Panc1 (cell line): ENCODE measurements at regions not wholly inside any gene's neighbourhood (a gene's known extent, or its start where the extent isn't known, plus 50 kb on each side); places are given as distances from the start of the nearest gene placed in this dataset.

ENCODE experiments used
- ATAC-seq: fragments of 200-7000 bp; cut with Tn5 transposase; 2 replicates; pipeline ENCODE4 v1.9.1; 2020; ENCODE audit warnings: mild to moderate bottlenecking, moderate library complexity
- BruUV-seq: library from RNA; stranded (reverse); fragments of 400-500 nt; replicated peaks from 2 replicates; lab custom pipeline; 2021; lab: Mats Ljungman, UMichigan
- CTCF ChIA-PET: fragments of 300-600 bp; sonication (Branson Sonifier 250); formaldehyde crosslinking; loops from one replicate; lab custom pipeline; 2022; ENCODE audit warnings: antibody characterized with exemption; lab: Charles Lee
- POLR2A ChIA-PET: fragments of 300-600 bp; sonication (Branson Sonifier 250); formaldehyde crosslinking; loops from one replicate; lab custom pipeline; 2022; ENCODE audit warnings: antibody characterized with exemption; lab: Charles Lee
- DNase-seq: peaks from one replicate; pipeline ENCODE4 v3.0.0-alpha.2; 2010; ENCODE audit warnings: low read depth, low spot score
- H3K27ac ChIP-seq: 2 replicates; pipeline ENCODE4 v1.5.1; 2011; ENCODE audit warnings: mild to moderate bottlenecking, low read length, inconsistent platforms
- H3K27me3 ChIP-seq: fragments of 200-500 bp; sonication (Bioruptor generic); 2 replicates; pipeline ENCODE4 v1.6.0; 2014; ENCODE audit warnings: low read length, inconsistent platforms; ENCODE audit not compliant: control insufficient read depth, insufficient read depth
- H3K36me3 ChIP-seq: fragments of 200-500 bp; sonication (Bioruptor generic); 2 replicates; pipeline ENCODE4 v1.5.1; 2014; ENCODE audit warnings: inconsistent platforms, mild to moderate bottlenecking, low read length, moderate library complexity; ENCODE audit not compliant: control insufficient read depth, insufficient read depth
- H3K4me1 ChIP-seq: 2 replicates; pipeline ENCODE4 v1.5.1; 2011; ENCODE audit warnings: inconsistent platforms, mild to moderate bottlenecking, low read length, moderate library complexity; ENCODE audit not compliant: control insufficient read depth, insufficient read depth
- H3K4me3 ChIP-seq, 2 experiments: 2 replicates each; pipeline ENCODE4 v1.5.1; 2011 to 2012; ENCODE audit warnings: low read depth in 2 of 2, low read length in 2 of 2, mild to moderate bottlenecking in 2 of 2, inconsistent platforms in 1 of 2, moderate library complexity in 1 of 2
- H3K9me3 ChIP-seq: fragments of 200-500 bp; sonication (Bioruptor generic); 2 replicates; pipeline ENCODE4 v1.5.1; 2014; ENCODE audit warnings: low read depth, mild to moderate bottlenecking, inconsistent platforms, low read length, moderate library complexity; ENCODE audit not compliant: control insufficient read depth, insufficient read depth
- CTCF ChIP-seq: fragments of 450-650 bp; IDR thresholded peaks from 2 replicates; pipeline ENCODE4 v1.5.1; 2017; ENCODE audit warnings: mild to moderate bottlenecking
- POLR2AphosphoS5 ChIP-seq: IDR thresholded peaks from 2 replicates; pipeline ENCODE4 v1.6.1; 2012; ENCODE audit warnings: mild to moderate bottlenecking, low read depth, low read length, moderate library complexity
- SIN3A ChIP-seq: IDR thresholded peaks from 2 replicates; pipeline ENCODE4 v1.6.1; 2012; ENCODE audit warnings: low read depth, mild to moderate bottlenecking, low read length, moderate library complexity, borderline replicate concordance; ENCODE audit not compliant: insufficient read depth
- TCF7L2 ChIP-seq: IDR thresholded peaks from 2 replicates; pipeline ENCODE4 v1.6.1; 2011; ENCODE audit warnings: mild to moderate bottlenecking, low read depth, low read length, inconsistent platforms
- in situ Hi-C: cut with HindIII; loops from 2 replicates; pipeline ENCODE4 v1.10.0; 2016; ENCODE audit warnings: low sequenced_read_pairs, low pct_unique_long_range_greater_than_20kb
- intact Hi-C: fragments of 100-400 bp; cut with micrococcal nuclease; formaldehyde crosslinking; loops from one replicate; pipeline ENCODE4 v1.10.0; 2022; ENCODE audit not compliant: unreplicated experiment
- TF ChIP-seq, protein P1 (sequence below), 2 experiments: IDR thresholded peaks; 2 replicates each; pipeline ENCODE4 v1.6.1; 2011 to 2012; ENCODE audit warnings: low read depth in 2 of 2, control low read depth in 1 of 2, low read length in 1 of 2, mild to moderate bottlenecking in 1 of 2, moderate library complexity in 1 of 2; ENCODE audit not compliant: insufficient read depth in 1 of 2

DNA sequence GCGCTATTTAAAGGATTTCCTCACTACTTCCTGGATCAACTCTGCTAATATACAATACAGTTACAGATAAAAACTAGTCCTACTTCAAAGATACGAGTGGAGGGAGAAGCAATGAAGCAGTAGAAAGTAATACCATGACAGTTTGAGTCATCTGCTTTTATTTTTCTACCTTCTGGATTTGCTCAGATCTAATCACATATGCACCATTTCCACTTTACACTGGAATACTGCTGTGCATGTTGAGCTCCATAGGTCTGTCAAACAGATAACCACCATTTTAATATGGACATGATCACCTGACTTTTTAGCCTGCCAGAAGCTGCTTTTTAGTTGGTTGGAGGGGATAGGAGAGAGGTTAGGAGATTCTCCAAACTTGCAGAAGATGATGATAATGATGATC is 92.5 kb downstream of the MMUT start:
- H3K36me3 ChIP-seq: no peaks in the 10 kb centered on the region
- DNase-seq (no peak), ATAC-seq (no peak)
- H3K4me1 ChIP-seq: no peaks in the 10 kb centered on the region
- H3K27ac ChIP-seq: no peak overlapping the region
- H3K9me3 ChIP-seq: no peaks in the 10 kb centered on the region
- POLR2A ChIA-PET: no interaction called here
- H3K27me3 ChIP-seq: no peaks in the 10 kb centered on the region
- H3K4me3 ChIP-seq: no peak overlapping the region
- in situ Hi-C loops: no loop called here
- CTCF ChIA-PET: no interaction called here
- BruUV-seq: no TSS peak
- intact Hi-C loops: no loop called here
- TF ChIP-seq, protein P1, sequence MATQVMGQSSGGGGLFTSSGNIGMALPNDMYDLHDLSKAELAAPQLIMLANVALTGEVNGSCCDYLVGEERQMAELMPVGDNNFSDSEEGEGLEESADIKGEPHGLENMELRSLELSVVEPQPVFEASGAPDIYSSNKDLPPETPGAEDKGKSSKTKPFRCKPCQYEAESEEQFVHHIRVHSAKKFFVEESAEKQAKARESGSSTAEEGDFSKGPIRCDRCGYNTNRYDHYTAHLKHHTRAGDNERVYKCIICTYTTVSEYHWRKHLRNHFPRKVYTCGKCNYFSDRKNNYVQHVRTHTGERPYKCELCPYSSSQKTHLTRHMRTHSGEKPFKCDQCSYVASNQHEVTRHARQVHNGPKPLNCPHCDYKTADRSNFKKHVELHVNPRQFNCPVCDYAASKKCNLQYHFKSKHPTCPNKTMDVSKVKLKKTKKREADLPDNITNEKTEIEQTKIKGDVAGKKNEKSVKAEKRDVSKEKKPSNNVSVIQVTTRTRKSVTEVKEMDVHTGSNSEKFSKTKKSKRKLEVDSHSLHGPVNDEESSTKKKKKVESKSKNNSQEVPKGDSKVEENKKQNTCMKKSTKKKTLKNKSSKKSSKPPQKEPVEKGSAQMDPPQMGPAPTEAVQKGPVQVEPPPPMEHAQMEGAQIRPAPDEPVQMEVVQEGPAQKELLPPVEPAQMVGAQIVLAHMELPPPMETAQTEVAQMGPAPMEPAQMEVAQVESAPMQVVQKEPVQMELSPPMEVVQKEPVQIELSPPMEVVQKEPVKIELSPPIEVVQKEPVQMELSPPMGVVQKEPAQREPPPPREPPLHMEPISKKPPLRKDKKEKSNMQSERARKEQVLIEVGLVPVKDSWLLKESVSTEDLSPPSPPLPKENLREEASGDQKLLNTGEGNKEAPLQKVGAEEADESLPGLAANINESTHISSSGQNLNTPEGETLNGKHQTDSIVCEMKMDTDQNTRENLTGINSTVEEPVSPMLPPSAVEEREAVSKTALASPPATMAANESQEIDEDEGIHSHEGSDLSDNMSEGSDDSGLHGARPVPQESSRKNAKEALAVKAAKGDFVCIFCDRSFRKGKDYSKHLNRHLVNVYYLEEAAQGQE (IDR thresholded peaks at IDR 0.05; ENCODE audit: insufficient read depth in 1 of 2, low read depth in 2 of 2, low read length in 1 of 2): no peak
- TF ChIP-seq CTCF (no peak), SIN3A (no peak), POLR2AphosphoS5 (no peak), TCF7L2 (no peak)

DNA sequence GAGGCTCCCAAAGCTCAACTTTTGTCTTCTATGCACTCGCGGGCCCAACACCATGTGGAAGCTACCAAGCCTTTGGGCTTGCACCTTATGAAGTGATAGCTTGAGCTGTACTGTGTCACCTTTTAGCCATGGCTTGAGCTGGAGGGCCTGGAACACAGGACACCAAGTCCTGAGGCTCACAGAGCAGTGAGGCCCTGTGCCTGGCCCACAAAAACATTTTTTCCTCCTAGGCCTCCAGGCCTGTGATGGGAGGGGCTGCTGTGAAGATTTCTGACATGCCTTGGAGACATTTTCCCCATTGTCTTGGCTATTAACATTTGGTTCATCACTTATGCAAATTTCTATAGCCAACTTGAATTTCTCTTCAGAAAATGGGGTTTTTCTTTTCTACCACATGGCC is 96.5 kb downstream of the MMUT start:
- in situ Hi-C loops: no loop called here
- no TSS peak for BruUV-seq
- Histone ChIP-seq H3K27me3 (no peaks in the 10 kb centered on the region), H3K4me1 (no peaks in the 10 kb centered on the region), H3K27ac (no peak overlapping the region), H3K4me3 (no peak overlapping the region), H3K36me3 (no peaks in the 10 kb centered on the region), H3K9me3 (no peaks in the 10 kb centered on the region)
- POLR2A ChIA-PET: no interaction called here
- intact Hi-C loops: no loop called here
- TF ChIP-seq, protein P1 (IDR thresholded peaks at IDR 0.05; ENCODE audit: insufficient read depth in 1 of 2, low read depth in 2 of 2, low read length in 1 of 2): no peak
- TF ChIP-seq CTCF: no peak
- no peak for TF ChIP-seq SIN3A
- no peak for TF ChIP-seq POLR2AphosphoS5
- no peak for TF ChIP-seq TCF7L2
- CTCF ChIA-PET: no interaction called here
- no peak for ATAC-seq
- DNase-seq: no peak
